ENCODE measurements at regions not wholly inside any gene's neighbourhood (a gene's known extent, or its start where the extent isn't known, plus 50 kb on each side); places are given as distances from the start of the nearest gene placed in this dataset.
"Not testable (repeated sequence)": the region's sequence is repeated elsewhere in the genome, so short reads cannot be mapped to it uniquely, and the experiment has no call there.

DNA sequence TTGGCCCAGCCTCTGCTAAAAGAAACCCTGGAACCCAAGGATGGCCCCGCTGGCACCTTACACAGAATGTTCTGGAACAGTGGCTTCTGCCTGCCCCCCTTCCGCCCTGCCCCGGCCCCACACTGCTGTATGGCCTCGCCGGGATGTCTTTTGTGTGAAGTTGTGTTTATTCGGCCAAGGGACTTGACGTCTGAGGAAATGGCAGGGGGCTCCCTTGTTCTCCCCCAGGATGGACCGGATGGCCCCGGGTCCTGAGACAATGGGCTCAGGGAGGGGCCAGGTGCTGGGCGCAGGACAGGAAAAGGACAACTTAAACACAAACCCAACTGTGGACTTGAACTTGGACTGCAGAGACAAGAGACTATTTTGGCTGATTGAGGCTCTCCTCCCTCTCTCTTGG is 81.6 kb upstream of the GSE1 start:
- H3K9me3 ChIP-seq (ENCODE audit: control insufficient read depth, low read length): no peaks in the 10 kb centered on the region
- no peaks in the 10 kb centered on the region for H3K36me3 Mint-ChIP-seq (ENCODE audit: low read depth)
- no peak for DNase-seq
- 84 to 85% methylated on average over 5 to 10 of the region's 10 CpGs for WGBS, 2 experiments (ENCODE audit: insufficient coverage in 1 of 2, insufficient read length in 1 of 2)
- H3K4me1 Mint-ChIP-seq: peaks cover 35% of the 10 kb centered on the region
- H3K27ac Mint-ChIP-seq: no peak overlapping the region
- H3K4me1 ChIP-seq (ENCODE audit: control insufficient read depth, insufficient read depth, low read length): peaks cover 14% of the 10 kb centered on the region
- H3K36me3 ChIP-seq (ENCODE audit: control insufficient read depth, insufficient read depth, low read length): no peaks in the 10 kb centered on the region
- no peak overlapping the region for H3K27ac ChIP-seq (ENCODE audit: low read depth, low read length)
- TF ChIP-seq, protein P1, sequence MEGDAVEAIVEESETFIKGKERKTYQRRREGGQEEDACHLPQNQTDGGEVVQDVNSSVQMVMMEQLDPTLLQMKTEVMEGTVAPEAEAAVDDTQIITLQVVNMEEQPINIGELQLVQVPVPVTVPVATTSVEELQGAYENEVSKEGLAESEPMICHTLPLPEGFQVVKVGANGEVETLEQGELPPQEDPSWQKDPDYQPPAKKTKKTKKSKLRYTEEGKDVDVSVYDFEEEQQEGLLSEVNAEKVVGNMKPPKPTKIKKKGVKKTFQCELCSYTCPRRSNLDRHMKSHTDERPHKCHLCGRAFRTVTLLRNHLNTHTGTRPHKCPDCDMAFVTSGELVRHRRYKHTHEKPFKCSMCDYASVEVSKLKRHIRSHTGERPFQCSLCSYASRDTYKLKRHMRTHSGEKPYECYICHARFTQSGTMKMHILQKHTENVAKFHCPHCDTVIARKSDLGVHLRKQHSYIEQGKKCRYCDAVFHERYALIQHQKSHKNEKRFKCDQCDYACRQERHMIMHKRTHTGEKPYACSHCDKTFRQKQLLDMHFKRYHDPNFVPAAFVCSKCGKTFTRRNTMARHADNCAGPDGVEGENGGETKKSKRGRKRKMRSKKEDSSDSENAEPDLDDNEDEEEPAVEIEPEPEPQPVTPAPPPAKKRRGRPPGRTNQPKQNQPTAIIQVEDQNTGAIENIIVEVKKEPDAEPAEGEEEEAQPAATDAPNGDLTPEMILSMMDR (conservative IDR thresholded peaks at IDR 0.05): no peak
- no peaks in the 10 kb centered on the region for H3K9me3 Mint-ChIP-seq
- no peak overlapping the region for H3K4me3 ChIP-seq (ENCODE audit: low read length)
- H3K27me3 Mint-ChIP-seq (ENCODE audit: insufficient read depth): no peaks in the 10 kb centered on the region
- no peak overlapping the region for H3K9ac ChIP-seq (ENCODE audit: extremely low read depth, low read length, poor library complexity, severe bottlenecking)
- H3K4me3 Mint-ChIP-seq: no peak overlapping the region
- no peaks in the 10 kb centered on the region for H3K27me3 ChIP-seq (ENCODE audit: control insufficient read depth, insufficient read depth, low read length, poor library complexity, severe bottlenecking)

DNA sequence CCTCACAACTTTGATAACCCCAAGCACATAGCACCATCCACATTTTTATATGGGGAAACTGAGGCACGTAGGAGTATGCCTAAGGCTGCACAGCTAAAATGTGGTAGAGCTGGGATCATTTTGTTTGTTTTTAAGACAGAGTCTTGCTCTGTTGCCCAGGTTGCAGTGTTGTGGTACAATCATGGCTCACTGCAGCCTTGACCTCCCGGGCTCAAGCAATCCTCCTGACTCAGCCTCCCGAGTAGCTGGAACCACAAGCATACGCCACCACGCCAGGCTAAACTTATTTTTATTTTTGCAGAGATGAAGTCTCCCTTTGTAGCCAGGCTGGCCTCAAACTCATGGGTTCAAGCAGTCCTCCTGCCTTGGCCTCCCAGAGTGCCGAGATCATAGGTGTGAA is 81.0 kb upstream of the GSE1 start:
- no peaks in the 10 kb centered on the region for H3K27me3 Mint-ChIP-seq (ENCODE audit: insufficient read depth)
- no peak overlapping the region for H3K27ac Mint-ChIP-seq
- peaks cover 40% of the 10 kb centered on the region for H3K4me1 Mint-ChIP-seq
- no peaks in the 10 kb centered on the region for H3K36me3 ChIP-seq (ENCODE audit: control insufficient read depth, insufficient read depth, low read length)
- no peak for DNase-seq
- H3K9me3 Mint-ChIP-seq: no peaks in the 10 kb centered on the region
- H3K4me1 ChIP-seq (ENCODE audit: control insufficient read depth, insufficient read depth, low read length): peaks cover 14% of the 10 kb centered on the region
- TF ChIP-seq, protein P1 (conservative IDR thresholded peaks at IDR 0.05): no peak
- H3K9me3 ChIP-seq (ENCODE audit: control insufficient read depth, low read length): no peaks in the 10 kb centered on the region
- no peak overlapping the region for H3K4me3 ChIP-seq (ENCODE audit: low read length)
- H3K4me3 Mint-ChIP-seq: no peak overlapping the region
- no peaks in the 10 kb centered on the region for H3K36me3 Mint-ChIP-seq (ENCODE audit: low read depth)
- WGBS, 2 experiments (ENCODE audit: insufficient coverage in 1 of 2, insufficient read length in 1 of 2): 93 to 96% methylated on average over 6 of the region's 6 CpGs
- no peak overlapping the region for H3K9ac ChIP-seq (ENCODE audit: extremely low read depth, low read length, poor library complexity, severe bottlenecking)
- no peaks in the 10 kb centered on the region for H3K27me3 ChIP-seq (ENCODE audit: control insufficient read depth, insufficient read depth, low read length, poor library complexity, severe bottlenecking)
- H3K27ac ChIP-seq (ENCODE audit: low read depth, low read length): no peak overlapping the region

DNA sequence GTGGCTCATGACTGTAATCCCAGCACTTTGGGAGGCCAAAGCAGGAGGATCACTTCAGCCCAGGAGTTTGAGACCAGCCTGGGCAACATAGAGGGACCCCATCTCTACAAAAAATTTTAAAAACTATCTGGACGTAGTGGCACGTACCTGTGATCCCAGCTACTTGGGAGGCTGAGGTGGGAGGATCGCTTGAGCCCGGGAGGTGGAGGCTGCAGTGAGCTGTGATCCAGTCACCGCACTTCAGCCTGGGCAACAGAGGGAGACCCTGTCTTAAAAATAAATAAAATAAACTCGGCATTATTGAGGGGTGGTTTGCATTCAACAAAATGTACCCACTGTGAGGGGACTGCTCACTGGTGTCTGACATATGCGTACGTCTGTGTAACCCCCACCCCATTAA is 79.5 kb upstream of the GSE1 start:
- H3K27ac Mint-ChIP-seq; H3K27me3 ChIP-seq (ENCODE audit: control insufficient read depth, insufficient read depth, low read length, poor library complexity, severe bottlenecking); DNase-seq; H3K9me3 ChIP-seq (ENCODE audit: control insufficient read depth, low read length); H3K27ac ChIP-seq (ENCODE audit: low read depth, low read length); H3K4me3 ChIP-seq (ENCODE audit: low read length); H3K36me3 ChIP-seq (ENCODE audit: control insufficient read depth, insufficient read depth, low read length); H3K9ac ChIP-seq (ENCODE audit: extremely low read depth, low read length, poor library complexity, severe bottlenecking); H3K27me3 Mint-ChIP-seq (ENCODE audit: insufficient read depth); H3K9me3 Mint-ChIP-seq; H3K36me3 Mint-ChIP-seq (ENCODE audit: low read depth); H3K4me3 Mint-ChIP-seq: not testable (repeated sequence)
- peaks cover 14% of the 10 kb centered on the region for H3K4me1 ChIP-seq (ENCODE audit: control insufficient read depth, insufficient read depth, low read length)
- WGBS, 2 experiments (ENCODE audit: insufficient coverage in 1 of 2, insufficient read length in 1 of 2): 92 to 96% methylated on average over 8 of the region's 8 CpGs
- peaks cover 44% of the 10 kb centered on the region for H3K4me1 Mint-ChIP-seq

Data from endodermal cell (in vitro differentiated cells).